OCI-LY1 (cell line): ENCODE measurements at regions not wholly inside any gene's neighbourhood (a gene's known extent, or its start where the extent isn't known, plus 50 kb on each side); places are given as distances from the start of the nearest gene placed in this dataset.

ENCODE experiments used
- H2AFZ ChIP-seq: fragments of 200-600 bp; sonication (generic), shearing (Covaris generic); 2 replicates; pipeline ENCODE4 v1.6.0; 2014; ENCODE audit warnings: antibody characterized with exemption, mild to moderate bottlenecking, low read length
- H3F3A ChIP-seq: fragments of 200-600 bp; sonication (generic), shearing (Covaris generic); 2 replicates; pipeline ENCODE4 v1.6.0; 2014; ENCODE audit warnings: mild to moderate bottlenecking, antibody characterized with exemption, low read length, moderate library complexity; ENCODE audit not compliant: insufficient read depth
- H3K27ac ChIP-seq: fragments of 200-600 bp; sonication (generic); 2 replicates; pipeline ENCODE4 v1.5.1; 2014; ENCODE audit warnings: low read length, mixed run types, mild to moderate bottlenecking, low read depth; ENCODE audit not compliant: poor library complexity, severe bottlenecking
- H3K27me3 ChIP-seq: fragments of 200-600 bp; sonication (generic); 2 replicates; pipeline ENCODE4 v1.6.0; 2014; ENCODE audit warnings: antibody characterized with exemption, mild to moderate bottlenecking, low read length, moderate library complexity; ENCODE audit not compliant: insufficient read depth
- H3K36me3 ChIP-seq: fragments of 200-600 bp; sonication (generic); 2 replicates; pipeline ENCODE4 v1.6.1; 2014; ENCODE audit warnings: mild to moderate bottlenecking, antibody characterized with exemption, low read length, moderate library complexity, mixed read lengths; ENCODE audit not compliant: insufficient read depth
- H3K4me1 ChIP-seq: fragments of 200-600 bp; sonication (generic); 2 replicates; pipeline ENCODE4 v1.5.1; 2014; ENCODE audit warnings: mild to moderate bottlenecking, low read length, moderate library complexity; ENCODE audit not compliant: insufficient read depth, severe bottlenecking
- H3K4me2 ChIP-seq: fragments of 200-600 bp; sonication (generic), shearing (Covaris generic); 2 replicates; pipeline ENCODE4 v1.6.1; 2014; ENCODE audit warnings: low read length
- H3K4me3 ChIP-seq: fragments of 200-600 bp; sonication (generic); 2 replicates; pipeline ENCODE4 v1.5.1; 2014; ENCODE audit warnings: low read length, low read depth, mild to moderate bottlenecking, mixed read lengths; ENCODE audit not compliant: poor library complexity, severe bottlenecking
- H3K79me2 ChIP-seq: fragments of 200-600 bp; shearing (Covaris generic); 2 replicates; pipeline ENCODE4 v1.6.1; 2016; ENCODE audit warnings: mixed run types, low read length, mixed read lengths; ENCODE audit not compliant: insufficient read depth
- H3K9ac ChIP-seq: fragments of 200-600 bp; sonication (generic), shearing (Covaris generic); 2 replicates; pipeline ENCODE4 v1.6.1; 2014; ENCODE audit warnings: mild to moderate bottlenecking, low read length, mixed read lengths
- H3K9me2 ChIP-seq: fragments of 200-600 bp; sonication (generic), shearing (Covaris generic); 2 replicates; pipeline ENCODE4 v1.6.1; 2014; ENCODE audit warnings: low read depth, mild to moderate bottlenecking, low read length, mixed read lengths
- H3K9me3 ChIP-seq: fragments of 200-600 bp; shearing (Covaris generic); 2 replicates; pipeline ENCODE4 v1.6.1; 2014; ENCODE audit warnings: low read length, mixed read lengths
- H4K20me1 ChIP-seq: fragments of 200-600 bp; sonication (generic), shearing (Covaris generic); 2 replicates; pipeline ENCODE4 v1.6.0; 2016; ENCODE audit warnings: mild to moderate bottlenecking, low read length; ENCODE audit not compliant: insufficient read depth
- EZH2 ChIP-seq: fragments of 200-600 bp; sonication (generic), shearing (Covaris generic); IDR thresholded peaks from 2 replicates; pipeline ENCODE4 v1.8.0; 2017; ENCODE audit warnings: borderline replicate concordance, mixed run types, mild to moderate bottlenecking, antibody characterized with exemption, low read length, moderate library complexity, mixed read lengths
- TF ChIP-seq, protein P1 (sequence below): fragments of 200-600 bp; sonication (generic), shearing (Covaris generic); IDR thresholded peaks from 2 replicates; pipeline ENCODE4 v1.5.1; 2017; ENCODE audit warnings: mild to moderate bottlenecking, antibody characterized with exemption, low read length, moderate library complexity, mixed read lengths

DNA sequence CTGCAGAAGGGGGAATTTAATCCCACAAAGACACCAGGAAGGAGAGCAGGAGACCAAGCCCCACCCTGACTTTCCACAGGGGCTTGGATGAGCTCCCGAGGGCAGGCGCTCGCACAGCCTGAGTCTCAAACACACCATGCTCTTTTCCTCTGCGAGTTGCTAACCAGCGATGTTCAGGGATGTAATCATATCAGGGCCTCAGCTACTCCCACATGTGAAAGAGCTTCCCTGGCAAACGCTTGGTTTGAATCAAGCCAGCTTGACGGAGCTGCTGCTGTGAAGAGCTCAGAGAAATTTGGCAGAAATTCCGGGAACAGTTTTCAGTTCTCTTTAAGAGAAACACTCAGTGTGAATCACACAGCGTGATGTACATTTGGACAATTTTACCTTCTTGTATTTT is 385.8 kb downstream of the GALR1 start:
- Histone ChIP-seq H3K9me3 (no peaks in the 10 kb centered on the region), H3K27me3 (no peaks in the 10 kb centered on the region), H3F3A (no peaks in the 10 kb centered on the region), H3K79me2 (no peaks in the 10 kb centered on the region), H3K36me3 (no peaks in the 10 kb centered on the region), H3K4me3 (no peak overlapping the region), H2AFZ (no peak overlapping the region), H3K4me2 (no peak overlapping the region), H3K4me1 (no peaks in the 10 kb centered on the region), H3K9ac (no peak overlapping the region), H4K20me1 (no peaks in the 10 kb centered on the region), H3K27ac (no peak overlapping the region), H3K9me2 (no peaks in the 10 kb centered on the region)
- TF ChIP-seq EZH2: no peak
- TF ChIP-seq, protein P1, sequence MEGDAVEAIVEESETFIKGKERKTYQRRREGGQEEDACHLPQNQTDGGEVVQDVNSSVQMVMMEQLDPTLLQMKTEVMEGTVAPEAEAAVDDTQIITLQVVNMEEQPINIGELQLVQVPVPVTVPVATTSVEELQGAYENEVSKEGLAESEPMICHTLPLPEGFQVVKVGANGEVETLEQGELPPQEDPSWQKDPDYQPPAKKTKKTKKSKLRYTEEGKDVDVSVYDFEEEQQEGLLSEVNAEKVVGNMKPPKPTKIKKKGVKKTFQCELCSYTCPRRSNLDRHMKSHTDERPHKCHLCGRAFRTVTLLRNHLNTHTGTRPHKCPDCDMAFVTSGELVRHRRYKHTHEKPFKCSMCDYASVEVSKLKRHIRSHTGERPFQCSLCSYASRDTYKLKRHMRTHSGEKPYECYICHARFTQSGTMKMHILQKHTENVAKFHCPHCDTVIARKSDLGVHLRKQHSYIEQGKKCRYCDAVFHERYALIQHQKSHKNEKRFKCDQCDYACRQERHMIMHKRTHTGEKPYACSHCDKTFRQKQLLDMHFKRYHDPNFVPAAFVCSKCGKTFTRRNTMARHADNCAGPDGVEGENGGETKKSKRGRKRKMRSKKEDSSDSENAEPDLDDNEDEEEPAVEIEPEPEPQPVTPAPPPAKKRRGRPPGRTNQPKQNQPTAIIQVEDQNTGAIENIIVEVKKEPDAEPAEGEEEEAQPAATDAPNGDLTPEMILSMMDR: no peak

DNA sequence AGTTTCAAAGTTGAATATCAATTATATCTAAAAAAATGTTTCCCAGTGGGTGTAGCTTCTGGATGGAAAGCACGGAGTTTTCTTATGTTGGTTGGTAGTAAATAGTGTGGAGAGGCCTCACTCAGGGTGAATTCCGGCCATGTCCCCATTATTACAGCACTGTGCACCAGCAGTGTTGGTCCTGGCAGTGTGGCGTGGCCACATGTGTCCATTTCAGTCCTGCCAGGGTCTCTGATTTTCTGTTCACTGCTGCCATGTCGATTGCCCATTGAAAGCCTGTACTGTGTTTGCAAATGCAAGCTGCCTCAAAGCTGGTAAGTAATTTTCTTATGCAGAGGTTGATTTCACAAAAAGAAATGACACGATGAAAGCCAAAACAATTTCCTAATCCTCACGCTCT is 386.2 kb downstream of the GALR1 start:
- H3K4me1 ChIP-seq: no peaks in the 10 kb centered on the region
- no peaks in the 10 kb centered on the region for H3K9me2 ChIP-seq
- H3K9ac ChIP-seq: no peak overlapping the region
- H3K4me3 ChIP-seq: no peak overlapping the region
- H4K20me1 ChIP-seq: no peaks in the 10 kb centered on the region
- H2AFZ ChIP-seq: no peak overlapping the region
- H3K79me2 ChIP-seq: no peaks in the 10 kb centered on the region
- TF ChIP-seq, protein P1: no peak
- no peak for TF ChIP-seq EZH2
- H3K9me3 ChIP-seq: no peaks in the 10 kb centered on the region
- H3K27me3 ChIP-seq: no peaks in the 10 kb centered on the region
- H3K27ac ChIP-seq: no peak overlapping the region
- no peaks in the 10 kb centered on the region for H3K36me3 ChIP-seq
- H3K4me2 ChIP-seq: no peak overlapping the region
- no peaks in the 10 kb centered on the region for H3F3A ChIP-seq

DNA sequence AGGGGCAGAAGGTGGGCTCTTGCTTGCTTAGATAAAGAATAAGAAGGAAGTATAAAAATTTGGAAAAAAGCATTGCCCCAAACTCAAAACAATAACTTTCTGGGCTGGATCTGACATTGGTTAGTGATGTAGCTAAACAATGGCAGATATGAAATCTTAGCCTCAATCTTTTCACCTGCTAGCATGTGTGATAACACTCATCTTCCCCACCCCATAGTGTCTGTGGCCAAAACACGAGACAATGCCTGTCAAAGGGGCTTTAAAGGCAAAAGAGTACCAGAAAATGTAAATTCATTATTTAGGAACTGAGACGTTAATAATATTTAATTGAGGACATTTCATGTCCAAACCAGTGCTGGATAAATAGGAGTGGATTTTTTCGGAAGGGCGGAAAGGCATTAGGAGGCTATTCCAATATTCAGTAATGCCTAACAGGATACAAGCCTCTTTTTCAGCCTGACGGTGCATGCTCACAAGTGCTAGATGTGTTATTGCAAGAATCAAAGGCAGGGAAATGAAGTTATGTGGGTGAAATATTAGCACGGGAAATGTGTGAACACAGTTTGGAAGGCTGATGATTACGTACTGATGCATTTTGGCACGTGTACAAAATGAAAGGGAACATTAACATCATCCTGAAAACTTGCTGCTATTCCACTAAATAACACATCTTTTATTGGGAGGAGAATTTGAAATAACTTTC is 395.7 kb downstream of the GALR1 start:
- Histone ChIP-seq H3K4me2 (no peak overlapping the region), H3K27ac (no peak overlapping the region), H3K79me2 (no peaks in the 10 kb centered on the region), H3K27me3 (no peaks in the 10 kb centered on the region), H3F3A (no peaks in the 10 kb centered on the region), H3K9ac (no peak overlapping the region), H3K9me3 (no peaks in the 10 kb centered on the region), H3K4me3 (no peak overlapping the region), H3K4me1 (no peaks in the 10 kb centered on the region), H4K20me1 (no peaks in the 10 kb centered on the region), H3K36me3 (no peaks in the 10 kb centered on the region), H2AFZ (no peak overlapping the region), H3K9me2 (no peaks in the 10 kb centered on the region)
- no peak for TF ChIP-seq EZH2
- TF ChIP-seq, protein P1: no peak
